MV-4-11 (cell line): ENCODE measurements at regions not wholly inside any gene's neighbourhood (a gene's known extent, or its start where the extent isn't known, plus 50 kb on each side); places are given as distances from the start of the nearest gene placed in this dataset.

Experiments
- DNase-seq: peaks from one replicate; lab custom pipeline; 2025; lab: John Stamatoyannopoulos, UW

- no peak for DNase-seq
Observed at GRCh38 chr18:53753601-53754000, 470.9 kb downstream of the MBD2 start.

DNA sequence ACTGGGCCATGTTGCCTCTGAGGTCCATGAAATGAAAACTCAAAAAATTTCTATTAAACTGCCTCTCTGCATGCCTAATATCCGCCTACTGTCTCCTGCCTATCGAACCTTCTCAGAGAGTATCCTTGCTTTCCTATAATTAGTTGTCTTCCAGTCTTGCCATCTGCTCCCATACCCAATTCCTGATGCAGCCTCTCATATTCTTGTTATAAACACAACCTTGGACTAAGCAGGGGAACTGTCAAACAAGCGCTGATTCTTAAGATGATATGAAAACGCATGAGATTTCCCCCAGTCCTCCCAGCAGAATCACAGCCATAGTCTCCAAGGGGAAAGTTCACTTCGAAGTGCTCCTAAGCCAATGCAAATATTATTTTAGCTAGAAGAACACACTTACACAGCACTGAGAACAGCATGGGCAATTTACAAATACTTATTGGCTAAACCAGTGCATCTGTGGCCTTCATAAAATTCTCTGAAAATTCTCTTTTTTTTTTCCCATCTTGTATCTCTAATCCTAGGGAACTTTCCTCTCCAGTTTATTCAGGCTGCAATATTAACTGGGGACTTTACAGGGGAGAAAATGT lies 471.6 kb downstream of the MBD2 start:
- no peak for DNase-seq

DNA sequence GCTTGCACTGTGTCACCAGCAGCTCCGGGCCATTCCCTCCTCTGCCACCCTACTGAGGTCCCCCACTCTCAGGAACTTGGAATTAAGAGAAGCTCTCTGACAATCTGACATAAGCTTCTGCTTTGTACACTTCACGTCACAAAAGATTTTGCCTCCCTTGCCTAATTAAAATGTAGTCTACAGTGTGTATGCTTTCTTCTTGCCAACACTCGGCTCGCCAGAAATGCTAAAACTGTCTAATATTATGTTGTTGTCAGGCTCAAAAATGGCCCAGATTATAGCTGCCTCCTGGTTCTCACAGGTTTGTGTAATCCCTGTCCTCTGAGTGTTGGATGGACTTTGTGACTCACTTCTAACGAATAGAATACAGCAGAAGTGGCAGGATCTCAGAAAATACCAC lies 474.7 kb downstream of the MBD2 start:
- DNase-seq: no peak

DNA sequence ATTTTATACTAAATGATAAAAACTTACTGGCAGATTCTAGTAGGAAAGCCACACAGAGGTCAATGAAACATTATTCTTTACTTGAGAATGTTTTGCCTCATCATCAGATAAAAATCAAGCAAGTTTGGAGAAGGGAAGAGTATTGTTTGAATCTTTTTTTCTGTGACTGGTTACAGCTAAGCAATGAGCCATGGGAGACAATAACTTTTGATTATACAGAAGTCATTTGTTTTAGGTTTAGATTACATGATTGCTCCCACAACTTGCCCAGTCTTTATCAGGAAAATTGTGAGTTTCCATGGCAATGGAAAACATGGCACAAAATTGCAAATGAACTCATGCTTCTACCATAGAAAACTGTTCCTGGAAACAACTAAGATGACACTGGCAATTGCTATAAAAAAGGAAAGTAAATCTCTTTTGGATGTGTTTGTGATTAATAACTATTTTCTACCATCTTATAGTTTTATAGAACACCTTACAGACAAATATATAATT lies 476.8 kb downstream of the MBD2 start:
- DNase-seq: no peak

- DNase-seq: no peak
Observed at GRCh38 chr18:53747210-53747609, 477.3 kb downstream of the MBD2 start.

DNA sequence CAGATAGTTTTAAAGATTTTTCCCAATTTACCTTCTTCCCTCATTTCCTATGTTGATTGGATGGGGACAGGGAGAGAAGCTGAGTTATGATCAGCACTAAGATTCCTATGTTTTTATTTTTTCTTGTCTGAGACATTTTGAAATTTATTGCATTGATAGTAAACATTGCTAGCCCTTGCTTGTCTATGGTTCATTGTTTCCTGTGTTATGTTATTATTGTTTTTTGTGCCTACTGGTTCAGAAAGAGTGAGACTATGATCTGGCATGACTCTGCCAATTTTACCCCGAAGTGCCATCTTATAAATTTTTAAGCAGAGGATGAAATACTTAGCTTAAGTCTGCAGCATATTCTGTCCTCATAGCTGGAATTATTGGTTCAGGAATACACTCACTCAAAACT lies 478.5 kb downstream of the MBD2 start:
- DNase-seq: no peak

- no peak for DNase-seq
Observed at GRCh38 chr18:53745224-53745967, 479.1 kb downstream of the MBD2 start.

GRCh38 chr18:53739700-53740099 lies 484.8 kb downstream of the MBD2 start:
- no peak for DNase-seq

DNA sequence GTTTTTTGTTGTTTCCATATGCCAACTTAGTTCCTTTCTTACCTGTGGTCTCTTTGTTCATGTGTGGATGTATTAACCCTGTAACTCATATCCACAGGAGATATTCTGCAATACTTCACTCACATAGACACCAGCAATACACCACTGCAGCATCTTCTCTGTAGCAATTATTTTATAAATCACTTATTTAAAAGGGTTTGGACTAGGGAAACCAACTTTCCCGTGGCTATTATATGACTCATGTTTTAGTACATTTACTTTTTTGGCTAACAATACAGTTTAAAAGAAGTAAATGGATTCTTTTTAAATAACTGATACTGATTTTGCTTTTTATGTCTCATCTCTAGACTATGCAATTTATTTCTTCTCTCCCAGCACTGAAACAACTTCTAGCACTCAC lies 488.9 kb downstream of the MBD2 start:
- DNase-seq: no peak

DNA sequence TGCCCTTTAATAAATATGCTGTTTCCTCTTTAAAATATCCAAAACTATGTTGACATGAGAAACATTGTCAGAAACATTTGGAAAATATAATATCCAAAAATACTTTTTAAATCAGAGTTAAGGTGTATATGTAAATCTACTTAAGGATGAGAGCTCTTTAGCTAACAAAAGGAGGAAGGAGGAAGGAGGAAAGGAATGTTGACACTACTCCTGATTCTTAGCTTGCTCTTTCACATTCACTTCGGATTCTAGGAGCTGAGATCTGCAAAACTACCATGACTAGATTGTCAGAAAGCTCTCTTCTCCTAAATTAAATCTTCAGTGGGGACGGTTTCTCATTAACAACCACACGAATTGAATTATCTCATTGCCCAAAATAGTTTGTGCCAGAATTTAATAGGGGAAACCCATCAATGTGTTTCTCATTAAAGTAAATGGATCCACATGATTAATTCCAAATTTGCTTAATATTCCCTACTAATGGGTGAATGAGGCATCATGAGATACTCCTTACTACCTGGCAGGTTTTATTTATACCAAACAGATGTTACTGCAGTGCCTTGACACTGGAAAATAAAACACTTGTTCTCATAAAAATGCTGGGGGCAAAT lies 509.1 kb downstream of the MBD2 start:
- DNase-seq: no peak

DNA sequence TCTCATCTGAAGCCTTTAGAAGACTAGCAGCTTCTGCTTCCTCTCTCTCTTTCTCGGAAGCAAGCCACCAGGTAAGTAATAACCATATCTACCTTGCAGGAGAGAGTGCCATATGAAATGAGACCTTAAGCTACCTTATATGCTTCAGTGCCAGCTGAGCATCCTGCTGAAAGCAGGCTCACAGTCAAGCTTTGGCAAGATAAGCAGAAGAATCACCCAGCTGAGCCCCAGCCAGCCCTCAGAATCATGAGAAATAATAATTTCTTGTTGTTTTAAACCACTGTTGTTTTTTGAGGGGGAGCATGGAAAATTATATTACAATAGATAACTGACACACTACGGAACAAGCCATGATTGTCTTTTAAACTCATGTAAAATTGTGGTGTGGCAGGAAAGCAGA lies 514.4 kb downstream of the MBD2 start:
- no peak for DNase-seq

- no peak for DNase-seq
Observed at GRCh38 chr18:53702480-53702879, 522.0 kb downstream of the MBD2 start.

- DNase-seq: no peak
Observed at GRCh38 chr18:53701697-53702096, 522.8 kb downstream of the MBD2 start.

DNA sequence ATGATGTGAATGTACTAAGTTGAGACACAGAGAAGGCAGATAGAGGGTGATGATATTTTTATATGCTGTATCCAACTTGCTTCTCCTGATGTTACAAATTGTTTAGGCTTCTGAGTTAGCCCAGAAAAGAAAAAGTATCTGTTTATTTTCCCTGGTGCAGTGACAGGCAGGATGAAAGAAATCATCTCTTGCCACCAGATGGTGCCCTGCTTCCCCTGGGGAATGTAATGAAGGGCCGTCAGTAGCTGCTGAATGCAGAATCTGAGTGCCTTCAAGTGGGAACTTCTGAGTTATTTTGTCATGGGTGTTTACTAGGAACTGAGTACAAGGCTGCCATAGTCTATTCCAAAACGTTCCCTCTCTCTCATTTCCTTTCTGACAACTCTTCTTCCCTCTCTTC lies 525.6 kb downstream of the MBD2 start:
- DNase-seq: no peak

DNA sequence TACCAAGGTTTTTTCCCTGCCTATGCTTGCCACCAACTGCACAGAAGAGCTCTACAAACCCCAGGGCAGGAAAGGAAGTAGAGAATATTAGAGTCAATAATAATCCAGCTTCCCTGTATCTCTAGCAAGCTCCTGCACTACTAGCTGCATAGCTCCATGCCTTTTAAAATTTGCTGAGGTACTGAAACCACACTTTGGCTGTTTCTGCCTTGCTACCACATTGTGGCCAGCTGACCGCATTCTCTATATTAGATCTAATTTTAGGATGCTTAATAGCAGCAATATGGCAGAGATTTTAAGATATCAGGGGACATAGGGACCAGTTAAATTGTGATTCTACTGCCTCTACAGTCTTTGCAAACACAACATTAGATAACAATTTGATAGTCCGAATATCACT lies 534.6 kb downstream of the MBD2 start:
- peak; percentile 18 for DNase-seq

DNA sequence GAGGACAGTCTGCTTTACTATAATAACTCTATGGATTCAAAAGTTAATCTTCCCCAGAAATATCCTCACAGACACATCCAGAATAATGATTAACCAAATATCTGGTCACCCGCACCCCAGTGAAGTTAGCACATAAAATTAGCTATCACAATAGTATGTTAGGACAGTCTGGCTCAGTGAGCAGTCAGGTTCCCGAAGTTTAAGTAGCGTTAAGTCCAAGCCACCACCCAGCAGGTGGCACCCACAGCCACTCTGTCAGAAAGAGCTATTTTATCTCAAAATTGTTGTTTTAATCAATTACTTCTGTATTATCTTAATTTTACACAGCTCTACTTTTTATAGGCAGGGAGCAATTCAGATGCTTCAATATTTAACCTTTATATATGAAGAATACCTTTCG lies 537.5 kb downstream of the MBD2 start:
- DNase-seq: no peak

DNA sequence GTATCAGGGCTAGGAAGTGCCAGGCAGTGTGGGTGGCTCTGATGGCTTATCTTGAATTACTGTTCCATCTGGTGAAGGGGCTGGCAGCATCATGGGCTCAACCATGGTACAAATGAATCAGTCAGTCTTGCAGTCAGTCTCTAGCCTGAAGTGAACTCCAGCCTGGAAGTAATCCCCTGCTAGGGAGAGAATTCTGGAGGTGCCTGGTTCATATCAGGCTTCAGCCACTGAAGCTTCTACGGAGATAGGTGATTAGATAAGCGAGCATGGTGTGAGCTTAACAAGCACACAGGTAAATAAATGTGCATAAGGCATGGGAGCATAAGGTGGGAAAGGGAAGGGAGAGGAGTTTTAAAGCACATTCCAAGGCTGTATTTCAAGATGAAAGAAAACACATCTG lies 541.7 kb downstream of the MBD2 start:
- no peak for DNase-seq

DNA sequence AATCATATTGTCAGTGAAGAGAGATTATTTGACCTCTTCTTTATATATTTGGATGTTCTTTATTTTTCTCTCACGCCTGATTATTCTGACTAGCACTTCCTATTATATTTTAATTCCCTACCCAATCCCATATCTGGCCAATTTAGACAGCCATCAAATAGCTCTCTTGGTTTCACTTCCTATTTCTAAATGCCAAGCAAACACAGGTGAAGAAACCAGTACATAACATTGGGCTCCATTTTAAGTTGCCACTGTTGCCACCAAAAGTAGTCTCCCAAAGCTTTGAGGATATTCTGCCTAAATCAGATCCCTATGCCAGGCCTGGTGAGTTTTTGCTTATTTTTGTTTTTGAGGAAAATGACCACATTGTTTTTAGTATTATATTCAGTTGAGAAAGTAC lies 547.0 kb downstream of the MBD2 start:
- DNase-seq: no peak

DNA sequence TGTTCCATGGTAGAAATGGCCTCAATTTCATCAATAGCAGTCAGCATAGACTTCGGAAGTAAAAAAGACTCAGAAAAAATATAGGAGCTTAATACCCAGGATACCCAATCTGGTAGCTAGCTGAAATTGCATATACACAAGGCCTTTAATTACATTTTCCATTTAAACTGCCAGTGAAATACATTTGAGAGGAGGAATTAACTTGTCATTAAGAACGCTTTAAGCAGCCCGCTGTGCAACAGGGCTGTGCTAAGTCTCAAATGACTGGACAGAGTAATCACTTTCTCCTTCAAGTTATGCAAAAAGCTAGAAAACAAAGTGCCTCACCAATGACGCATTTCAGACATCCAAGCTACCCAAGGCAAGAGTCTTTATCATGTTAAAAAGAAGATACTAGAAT lies 558.8 kb downstream of the MBD2 start:
- DNase-seq: no peak

GRCh38 chr18:53664575-53664974 lies 559.9 kb downstream of the MBD2 start:
- no peak for DNase-seq

DNA sequence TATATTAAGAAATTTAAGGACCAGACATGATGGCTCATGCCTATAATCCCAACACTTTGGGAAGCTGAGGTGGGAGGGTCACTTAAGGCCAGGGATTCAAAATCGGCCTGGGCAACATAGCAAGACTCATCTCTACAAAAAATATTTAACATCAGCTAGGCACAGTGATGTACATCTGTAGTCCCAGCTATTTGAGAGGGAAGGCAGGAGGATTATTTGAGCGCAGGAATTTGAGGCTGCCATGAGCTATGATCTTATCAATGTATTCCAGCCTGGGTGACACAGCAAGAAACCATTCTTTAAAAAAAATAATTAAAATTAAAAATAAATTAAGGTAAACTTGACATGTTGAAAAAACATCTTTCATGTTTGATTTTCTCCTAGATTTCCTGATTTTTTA lies 564.2 kb downstream of the MBD2 start:
- no peak for DNase-seq

DNA sequence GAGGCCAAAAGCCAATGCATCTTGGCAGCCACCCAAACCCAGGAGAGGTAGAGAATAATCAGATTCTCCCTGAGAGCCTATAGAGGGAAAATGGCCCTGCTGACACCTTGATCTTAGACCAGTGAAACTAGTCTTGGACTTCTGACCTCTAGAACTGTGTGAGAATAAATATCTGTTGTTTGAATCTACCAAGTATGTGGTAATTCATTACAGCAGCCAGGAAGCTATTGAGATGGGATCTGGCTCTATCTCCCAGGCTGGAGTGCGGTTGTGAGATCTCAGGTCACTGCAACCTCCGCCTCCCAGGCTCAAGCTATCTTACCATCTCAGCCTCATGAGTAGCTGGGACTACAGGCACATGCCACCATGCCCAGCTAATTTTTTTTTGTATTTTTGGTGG lies 567.2 kb downstream of the MBD2 start:
- DNase-seq: no peak

DNA sequence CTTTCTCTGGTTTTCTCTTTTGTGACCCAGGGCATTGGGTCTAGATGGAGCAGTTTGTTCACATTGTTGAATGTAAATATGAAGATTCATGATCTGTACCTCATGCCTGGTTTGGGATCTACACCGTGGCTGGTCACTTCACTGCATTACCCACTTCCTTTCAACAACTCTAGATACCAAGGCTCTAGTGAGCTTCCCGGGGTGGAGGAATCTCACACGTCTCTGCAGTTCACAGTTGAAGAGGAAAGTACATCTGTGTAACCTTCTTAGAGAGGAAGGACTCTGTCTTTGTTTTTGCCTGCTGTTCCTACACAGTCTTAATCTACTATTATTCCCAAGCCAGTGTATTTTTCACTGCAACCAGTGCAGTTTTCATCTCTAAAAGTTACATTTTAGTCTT lies 574.8 kb downstream of the MBD2 start:
- no peak for DNase-seq
